NCI-H2107 treated with DMSO at 0.1 percent for 48 hours (cell line): ENCODE measurements at regions not wholly inside any gene's neighbourhood (a gene's known extent, or its start where the extent isn't known, plus 50 kb on each side); places are given as distances from the start of the nearest gene placed in this dataset.

Experiments used
- DNase-seq: peaks from one replicate; lab custom pipeline; 2025; ENCODE audit not compliant: unreplicated experiment; lab: John Stamatoyannopoulos, UW

GRCh38 chr13:103726808-103727207 lies 660.6 kb upstream of the SLC10A2 start:
- no peak for DNase-seq

- no peak for DNase-seq
Measured at GRCh38 chr13:103716718-103717117, 650.5 kb upstream of the SLC10A2 start.

GRCh38 chr13:103715335-103715734 lies 649.1 kb upstream of the SLC10A2 start:
- no peak for DNase-seq

GRCh38 chr13:103703246-103703645 lies 637.0 kb upstream of the SLC10A2 start:
- no peak for DNase-seq

GRCh38 chr13:103698000-103698399 lies 631.8 kb upstream of the SLC10A2 start:
- no peak for DNase-seq

- no peak for DNase-seq
Measured at GRCh38 chr13:103695320-103695719, 629.1 kb upstream of the SLC10A2 start.

- DNase-seq = no peak
Measured at GRCh38 chr13:103694471-103694870, 628.3 kb upstream of the SLC10A2 start.

GRCh38 chr13:103694033-103694432 lies 627.8 kb upstream of the SLC10A2 start:
- DNase-seq = no peak

- DNase-seq = no peak
Measured at GRCh38 chr13:103692442-103692841, 626.2 kb upstream of the SLC10A2 start.

- DNase-seq = no peak
Measured at GRCh38 chr13:103676329-103676728, 610.1 kb upstream of the SLC10A2 start.

GRCh38 chr13:103671547-103671946 lies 605.3 kb upstream of the SLC10A2 start:
- no peak for DNase-seq

- DNase-seq = no peak
Measured at GRCh38 chr13:103663996-103664395, 597.8 kb upstream of the SLC10A2 start.

GRCh38 chr13:103656311-103656710 lies 590.1 kb upstream of the SLC10A2 start:
- DNase-seq = no peak

- no peak for DNase-seq
Measured at GRCh38 chr13:103640606-103641005, 574.4 kb upstream of the SLC10A2 start.

GRCh38 chr13:103639326-103639725 lies 573.1 kb upstream of the SLC10A2 start:
- DNase-seq = no peak

- no peak for DNase-seq
Measured at GRCh38 chr13:103638706-103639105, 572.5 kb upstream of the SLC10A2 start.

- no peak for DNase-seq
Measured at GRCh38 chr13:103634066-103634465, 567.8 kb upstream of the SLC10A2 start.

GRCh38 chr13:103625194-103625593 lies 559.0 kb upstream of the SLC10A2 start:
- no peak for DNase-seq

- DNase-seq = no peak
Measured at GRCh38 chr13:103618151-103618550, 551.9 kb upstream of the SLC10A2 start.

GRCh38 chr13:103615771-103616170 lies 549.6 kb upstream of the SLC10A2 start:
- no peak for DNase-seq

- DNase-seq = no peak
Measured at GRCh38 chr13:103614761-103615160, 548.5 kb upstream of the SLC10A2 start.

- no peak for DNase-seq
Measured at GRCh38 chr13:103607995-103608394, 541.8 kb upstream of the SLC10A2 start.

GRCh38 chr13:103605546-103606326 lies 539.5 kb upstream of the SLC10A2 start:
- no peak for DNase-seq
